ENCODE measurements at regions not wholly inside any gene's neighbourhood (a gene's known extent, or its start where the extent isn't known, plus 50 kb on each side); places are given as distances from the start of the nearest gene placed in this dataset.

- H3K4me3 ChIP-seq (IDR thresholded peaks at IDR 0.05; ENCODE audit: insufficient read depth, low read depth, low read length), result no peak overlapping the region
- H3K79me2 ChIP-seq (ENCODE audit: insufficient read depth, low read depth), result no peaks in the 10 kb centered on the region
- no peaks in the 10 kb centered on the region for H3K36me3 ChIP-seq (ENCODE audit: insufficient read depth)
- no peak overlapping the region for H3K9ac ChIP-seq
- H3K4me1 ChIP-seq (ENCODE audit: low read depth, poor library complexity, severe bottlenecking), result no peaks in the 10 kb centered on the region
- TF ChIP-seq CTCF (conservative IDR thresholded peaks at IDR 0.05; ENCODE audit: low read depth, low read length), result no peak
- H4K20me1 ChIP-seq (ENCODE audit: insufficient read depth), result no peaks in the 10 kb centered on the region
- no peaks in the 10 kb centered on the region for H3K27me3 ChIP-seq (ENCODE audit: insufficient read depth, low read depth)
- no peak overlapping the region for H2AFZ ChIP-seq (ENCODE audit: low read depth)
- H3K27ac ChIP-seq, result no peak overlapping the region
- H3K4me2 ChIP-seq, result no peak overlapping the region
Measured at GRCh38 chr3:27577504-27577903, 93.3 kb upstream of the SLC4A7 start.

GRCh38 chr3:27576171-27576570 lies 92.0 kb upstream of the SLC4A7 start:
- no peaks in the 10 kb centered on the region for H3K4me1 ChIP-seq (ENCODE audit: low read depth, poor library complexity, severe bottlenecking)
- no peaks in the 10 kb centered on the region for H4K20me1 ChIP-seq (ENCODE audit: insufficient read depth)
- H3K9ac ChIP-seq, result no peak overlapping the region
- H3K4me3 ChIP-seq (IDR thresholded peaks at IDR 0.05; ENCODE audit: insufficient read depth, low read depth, low read length), result no peak overlapping the region
- no peaks in the 10 kb centered on the region for H3K27me3 ChIP-seq (ENCODE audit: insufficient read depth, low read depth)
- no peaks in the 10 kb centered on the region for H3K36me3 ChIP-seq (ENCODE audit: insufficient read depth)
- H3K27ac ChIP-seq, result no peak overlapping the region
- TF ChIP-seq CTCF (conservative IDR thresholded peaks at IDR 0.05; ENCODE audit: low read depth, low read length), result no peak
- no peak overlapping the region for H2AFZ ChIP-seq (ENCODE audit: low read depth)
- H3K4me2 ChIP-seq, result no peak overlapping the region
- H3K79me2 ChIP-seq (ENCODE audit: insufficient read depth, low read depth), result no peaks in the 10 kb centered on the region

- Histone ChIP-seq H3K4me2 (no peak overlapping the region), H4K20me1 (ENCODE audit: insufficient read depth) (no peaks in the 10 kb centered on the region), H3K27me3 (ENCODE audit: insufficient read depth, low read depth) (no peaks in the 10 kb centered on the region), H3K36me3 (ENCODE audit: insufficient read depth) (no peaks in the 10 kb centered on the region), H3K4me3 (IDR thresholded peaks at IDR 0.05; ENCODE audit: insufficient read depth, low read depth, low read length) (no peak overlapping the region), H2AFZ (ENCODE audit: low read depth) (no peak overlapping the region), H3K9ac (no peak overlapping the region), H3K4me1 (ENCODE audit: low read depth, poor library complexity, severe bottlenecking) (no peaks in the 10 kb centered on the region), H3K27ac (no peak overlapping the region), H3K79me2 (ENCODE audit: insufficient read depth, low read depth) (no peaks in the 10 kb centered on the region)
- no peak for TF ChIP-seq CTCF (conservative IDR thresholded peaks at IDR 0.05; ENCODE audit: low read depth, low read length)
Measured at GRCh38 chr3:27575499-27575898, 91.3 kb upstream of the SLC4A7 start.

- H3K27ac ChIP-seq, result no peak overlapping the region
- no peaks in the 10 kb centered on the region for H3K79me2 ChIP-seq (ENCODE audit: insufficient read depth, low read depth)
- no peak overlapping the region for H3K9ac ChIP-seq
- H3K4me3 ChIP-seq (IDR thresholded peaks at IDR 0.05; ENCODE audit: insufficient read depth, low read depth, low read length), result no peak overlapping the region
- no peak for TF ChIP-seq CTCF (conservative IDR thresholded peaks at IDR 0.05; ENCODE audit: low read depth, low read length)
- no peaks in the 10 kb centered on the region for H3K4me1 ChIP-seq (ENCODE audit: low read depth, poor library complexity, severe bottlenecking)
- H3K4me2 ChIP-seq, result no peak overlapping the region
- no peak overlapping the region for H2AFZ ChIP-seq (ENCODE audit: low read depth)
- no peaks in the 10 kb centered on the region for H4K20me1 ChIP-seq (ENCODE audit: insufficient read depth)
- H3K27me3 ChIP-seq (ENCODE audit: insufficient read depth, low read depth), result no peaks in the 10 kb centered on the region
- no peaks in the 10 kb centered on the region for H3K36me3 ChIP-seq (ENCODE audit: insufficient read depth)
Measured at GRCh38 chr3:27574438-27574795, 90.2 kb upstream of the SLC4A7 start.

All from KMS-11 (cell line).